Breast epithelium (tissue), 3 donors: ENCODE measurements at regions not wholly inside any gene's neighbourhood (a gene's known extent, or its start where the extent isn't known, plus 50 kb on each side); places are given as distances from the start of the nearest gene placed in this dataset.

Experiments used
- CTCF ChIP-seq, 3 donors: fragments of 450-650 bp; IDR thresholded peaks; one replicate each; pipeline ENCODE4 v1.5.1; 2016 to 2017; ENCODE audit warnings: antibody characterized with exemption in 3 of 3, mild to moderate bottlenecking in 3 of 3, moderate library complexity in 3 of 3
- POLR2A ChIP-seq: fragments of 450-650 bp; IDR thresholded peaks from one replicate; pipeline ENCODE4 v1.6.1; 2016; ENCODE audit warnings: antibody characterized with exemption, mild to moderate bottlenecking, moderate library complexity
- POLR2AphosphoS5 ChIP-seq, 3 donors: sonication (generic); formaldehyde crosslinking; IDR thresholded peaks; one replicate each; pipeline ENCODE4 v1.6.1; 2017; ENCODE audit warnings: antibody characterized with exemption in 3 of 3

GRCh38 chr1:188218289-188218688, 1389.5 kb downstream of the PLA2G4A start:
- TF ChIP-seq CTCF (IDR thresholded peaks at IDR 0.05) (no peak), POLR2A (no peak), POLR2AphosphoS5 (IDR thresholded peaks at IDR 0.05) (no peak)
